ENCODE measurements at regions not wholly inside any gene's neighbourhood (a gene's known extent, or its start where the extent isn't known, plus 50 kb on each side); places are given as distances from the start of the nearest gene placed in this dataset.
A peak's percentile ranks its signal among the peaks of the same experiment; 100 is the strongest.
"Not testable (repeated sequence)": the region's sequence is repeated elsewhere in the genome, so short reads cannot be mapped to it uniquely, and the experiment has no call there.

- no peak for DNase-seq
These were observed 367.7 kb downstream of the KCNRG start for GRCh38 chr13:50382951-50383350.

DNA sequence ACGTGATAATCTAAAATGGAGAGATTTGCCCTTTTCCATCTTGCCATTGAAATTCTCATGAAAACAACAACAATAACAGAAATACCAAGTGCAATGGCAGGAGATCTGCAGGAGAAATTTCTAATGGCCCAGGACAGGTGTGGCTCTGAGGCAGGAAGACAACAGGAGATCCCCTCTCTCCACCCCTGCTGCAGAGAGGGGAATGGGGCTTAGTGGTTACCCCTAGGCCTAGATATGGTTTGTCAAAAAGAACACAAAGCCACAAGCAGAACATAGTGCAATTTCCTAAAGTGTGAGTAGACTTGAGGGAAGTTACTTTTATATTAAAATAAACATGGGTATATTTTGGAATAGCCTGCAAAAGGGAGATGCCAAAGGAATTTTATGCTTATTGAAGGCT, 369.5 kb downstream of the KCNRG start:
- no peak for DNase-seq

GRCh38 chr13:50386541-50387050, 371.4 kb downstream of the KCNRG start:
- DNase-seq: peak in 3 of 56 donors; percentile 13 to 35 (median 28)

- peak in 22 of 56 donors; percentile 3 to 53 (median 22) for DNase-seq
These were observed 371.9 kb downstream of the KCNRG start for GRCh38 chr13:50387051-50387581.

- DNase-seq: no peak
These were observed 373.2 kb downstream of the KCNRG start for GRCh38 chr13:50388481-50388880.

DNA sequence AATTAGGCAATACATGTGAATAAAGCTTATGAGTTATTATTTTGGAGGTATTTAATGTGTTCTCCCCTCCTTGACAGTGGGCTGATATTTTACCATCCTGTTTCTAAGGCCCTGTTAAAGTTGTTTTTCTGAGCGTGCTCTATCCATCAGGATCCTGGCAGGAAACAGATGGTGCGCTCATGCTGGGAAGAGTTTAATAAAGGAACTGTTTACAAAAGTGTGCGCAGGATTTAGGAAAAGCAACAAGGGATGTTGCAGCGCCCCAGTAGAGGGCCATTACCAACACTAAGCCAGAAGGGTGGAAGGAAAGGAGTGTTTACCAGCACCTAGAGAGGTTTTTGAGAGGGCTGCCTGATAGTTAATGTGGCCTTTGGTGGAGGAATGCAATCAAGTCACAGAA, 374.5 kb downstream of the KCNRG start:
- DNase-seq: no peak

DNA sequence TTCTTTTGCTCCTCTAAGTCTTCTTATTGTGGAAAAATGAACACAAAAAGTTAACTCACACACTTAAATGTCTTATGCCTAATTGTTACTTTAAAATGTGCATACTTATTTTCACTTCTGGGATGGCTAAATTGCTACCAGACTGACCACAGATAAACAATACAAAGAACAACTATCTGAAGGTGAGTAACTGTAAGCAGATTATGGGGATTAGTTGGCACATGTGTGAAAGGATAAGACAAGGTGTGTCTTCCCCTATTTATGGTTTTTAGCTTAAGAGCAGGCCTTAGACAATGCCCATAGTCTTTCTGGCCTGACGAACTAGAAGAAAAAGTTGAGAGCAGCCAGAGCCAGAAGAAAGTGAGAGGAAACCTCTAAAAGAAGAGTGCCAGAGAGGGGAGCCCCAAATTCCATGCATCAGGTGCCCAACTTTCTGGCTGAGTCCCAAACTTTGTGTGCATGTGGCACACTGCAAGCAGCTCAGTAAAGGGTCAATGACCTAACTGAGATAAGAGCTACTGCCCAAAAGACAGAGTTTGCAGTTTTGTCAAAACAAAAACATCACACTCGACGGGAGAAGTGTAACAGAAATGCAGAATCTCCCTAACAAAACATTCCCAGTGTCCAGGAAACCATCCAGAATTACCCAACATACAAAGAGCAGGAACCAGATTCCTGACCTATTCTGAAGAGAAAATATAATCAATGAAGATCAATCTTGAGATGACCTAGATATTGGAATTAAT, 375.4 kb downstream of the KCNRG start:
- DNase-seq: no peak

- no peak for DNase-seq
These were observed 377.7 kb downstream of the KCNRG start for GRCh38 chr13:50392977-50393376.

GRCh38 chr13:50393628-50394027, 378.4 kb downstream of the KCNRG start:
- DNase-seq: peak in 6 of 56 donors; percentile 3 to 25 (median 10)

- DNase-seq: no peak
These were observed 380.8 kb downstream of the KCNRG start for GRCh38 chr13:50396001-50396400.

- DNase-seq: not testable (repeated sequence)
These were observed 381.4 kb downstream of the KCNRG start for GRCh38 chr13:50396618-50397017.

DNA sequence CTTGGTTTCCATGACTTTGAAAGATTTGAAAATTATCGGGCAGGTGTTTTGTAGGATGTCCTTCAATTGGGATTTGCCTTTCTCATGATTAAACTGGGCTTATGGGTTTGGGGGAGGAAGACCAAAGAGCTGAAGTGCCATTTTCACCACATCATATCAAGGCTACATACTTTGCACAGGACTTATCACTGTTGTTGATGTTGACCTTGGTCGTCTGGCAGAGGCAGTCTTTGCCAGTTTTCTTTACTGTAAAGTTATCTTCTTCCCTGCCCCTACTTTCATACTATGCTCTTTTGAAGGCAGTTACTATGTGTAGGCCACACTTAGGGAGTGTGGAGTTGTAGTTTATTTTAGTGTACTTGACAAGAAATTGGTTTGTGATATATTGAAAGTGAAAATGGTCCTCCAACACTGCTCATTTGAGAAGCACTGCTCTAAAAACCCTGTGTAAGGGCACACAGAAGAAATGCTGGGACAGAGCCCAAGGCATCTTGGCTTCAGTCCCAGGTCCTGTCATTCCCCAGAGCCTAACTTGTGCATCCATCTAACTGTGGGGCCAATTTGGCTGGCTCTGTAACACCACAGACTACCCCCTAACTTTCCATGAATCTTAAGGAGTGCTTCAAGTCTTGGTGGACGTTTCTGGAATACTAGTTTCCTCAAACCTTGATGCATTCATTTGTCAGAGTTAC, 384.9 kb downstream of the KCNRG start:
- DNase-seq: peak in 53 of 56 donors; percentile 9 to 85 (median 53)

DNA sequence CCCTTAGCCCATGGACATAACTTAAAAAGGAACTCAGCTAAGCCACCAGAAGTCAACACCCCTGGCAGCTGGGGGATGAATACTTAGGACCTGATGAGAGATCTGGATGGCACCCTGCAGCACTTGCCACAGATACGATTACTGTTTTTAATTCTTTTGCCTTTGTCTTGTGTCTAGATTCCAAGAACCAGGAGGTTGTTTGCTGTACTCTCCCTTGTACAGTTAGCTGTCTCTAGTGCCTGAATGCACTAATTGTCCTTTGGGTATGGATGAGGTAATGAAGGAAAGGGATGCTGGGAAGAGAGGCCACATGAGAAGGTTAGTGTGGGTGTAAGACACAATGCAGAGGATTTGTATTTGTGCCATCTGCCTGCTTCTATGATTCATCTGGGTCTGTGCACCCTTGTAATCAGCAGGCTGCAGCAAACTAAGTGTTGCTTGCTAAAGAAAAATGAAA, 385.8 kb downstream of the KCNRG start:
- DNase-seq: peak in 43 of 56 donors; percentile 5 to 88 (median 62)

DNA sequence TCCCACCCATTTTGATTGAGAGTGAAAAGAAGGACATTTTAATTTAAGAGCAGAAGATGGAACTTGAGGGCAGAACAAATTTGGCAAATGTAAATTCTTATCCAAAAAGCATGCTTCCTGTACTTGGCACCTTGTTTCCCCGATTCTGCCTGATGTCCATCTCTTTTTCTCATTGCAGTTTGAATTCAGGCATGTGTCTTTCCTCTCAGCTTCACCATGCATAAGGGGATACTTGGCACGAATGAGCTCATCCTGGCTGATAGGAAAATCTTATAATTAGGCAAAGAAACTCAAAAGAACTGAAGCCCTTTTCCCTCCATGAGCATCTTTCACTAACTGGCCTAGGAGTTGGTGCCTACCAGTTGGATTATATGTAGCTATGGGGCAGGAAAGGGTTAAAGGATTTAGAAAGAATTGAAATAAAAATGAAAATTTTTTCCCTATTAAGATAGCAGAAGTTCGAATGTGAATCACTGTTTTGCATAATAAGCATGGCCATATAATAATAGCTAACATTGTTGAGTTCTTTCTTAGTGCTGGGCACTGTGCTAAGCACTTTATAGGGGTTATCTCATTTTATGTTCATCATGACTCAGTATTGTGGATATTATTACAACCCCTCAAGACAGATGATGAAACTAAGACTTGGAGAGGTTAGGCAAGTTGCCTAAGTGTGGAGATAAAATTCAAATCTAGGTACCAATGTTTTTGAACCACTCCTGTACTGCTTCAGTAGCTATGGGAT, 386.6 kb downstream of the KCNRG start:
- no peak for DNase-seq

DNA sequence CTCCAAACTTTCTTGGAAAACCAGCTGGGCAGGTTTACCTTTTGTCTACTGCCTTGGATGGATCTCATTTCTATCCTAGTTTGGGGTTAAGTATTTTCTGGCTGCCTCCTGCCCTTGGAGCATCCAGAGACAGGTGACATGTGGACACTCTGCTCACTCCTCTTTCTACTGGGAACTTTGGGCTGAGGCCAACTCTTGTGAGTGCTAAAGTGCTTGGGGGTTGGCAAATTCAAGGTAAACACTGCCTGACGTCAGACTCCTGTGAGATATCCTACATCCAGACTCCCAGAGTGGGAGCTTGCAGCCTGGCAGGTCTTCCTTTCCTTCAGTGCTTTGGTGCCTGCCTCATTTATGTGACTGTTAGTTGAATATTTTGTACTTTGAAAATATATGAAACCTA, 388.1 kb downstream of the KCNRG start:
- no peak for DNase-seq

DNA sequence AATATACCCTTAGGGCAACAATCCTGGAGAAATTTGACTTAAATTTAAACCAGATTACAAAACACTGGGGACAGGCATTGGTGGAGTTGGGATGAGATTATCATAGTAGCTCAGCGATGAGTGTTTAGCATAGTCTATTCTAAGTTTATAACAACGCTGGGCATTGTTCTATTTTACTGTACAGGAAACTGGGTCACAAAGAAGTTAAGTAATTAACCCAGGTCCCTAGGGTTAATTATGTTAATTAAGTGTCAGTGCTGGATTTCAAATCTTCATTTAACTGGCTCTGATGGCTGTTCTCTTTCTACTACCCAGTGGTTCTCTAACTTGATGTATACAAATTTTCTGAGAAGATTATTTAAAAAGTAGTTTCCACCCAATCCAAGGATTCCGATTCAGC, 388.9 kb downstream of the KCNRG start:
- DNase-seq: no peak

DNA sequence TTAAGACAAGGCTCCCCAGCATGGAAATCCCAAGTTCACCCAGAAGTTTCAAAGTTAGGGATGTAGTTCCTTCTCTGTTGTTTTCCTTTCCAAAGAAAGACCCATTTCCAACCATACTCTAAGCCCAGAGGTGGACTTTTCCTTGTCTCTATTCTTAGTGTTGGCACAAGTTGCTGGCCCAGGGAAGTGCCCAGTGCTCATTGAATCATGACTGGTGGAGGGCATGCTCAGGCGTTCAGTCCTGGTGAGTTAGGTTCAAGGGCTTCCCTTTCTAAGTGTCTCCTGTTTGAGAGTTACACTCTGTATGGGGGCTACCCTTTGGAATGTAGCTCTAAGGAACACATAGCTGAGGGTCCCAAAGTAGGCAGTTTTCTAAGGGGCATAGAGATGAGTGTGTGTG, 389.5 kb downstream of the KCNRG start:
- DNase-seq: no peak

- no peak for DNase-seq
These were observed 391.6 kb downstream of the KCNRG start for GRCh38 chr13:50406831-50407230.

DNA sequence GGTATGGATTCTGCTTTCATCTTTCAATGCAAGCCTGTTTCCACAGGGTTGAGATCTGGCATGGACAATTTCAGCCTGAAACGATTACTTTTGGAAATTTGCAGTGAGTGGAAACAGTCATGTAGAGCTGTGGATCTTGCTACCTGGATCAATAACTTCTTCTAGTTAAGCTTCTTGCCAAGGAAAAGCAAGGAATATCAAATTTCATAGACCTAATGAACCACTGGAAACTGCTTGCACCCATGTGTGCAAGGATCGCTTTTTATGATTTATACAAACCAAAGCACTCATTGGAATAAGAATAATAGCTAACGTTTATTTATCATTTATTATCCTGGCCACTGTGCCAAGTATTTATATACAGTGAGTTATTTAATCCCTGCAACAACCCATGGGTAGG, 392.8 kb downstream of the KCNRG start:
- no peak for DNase-seq

DNA sequence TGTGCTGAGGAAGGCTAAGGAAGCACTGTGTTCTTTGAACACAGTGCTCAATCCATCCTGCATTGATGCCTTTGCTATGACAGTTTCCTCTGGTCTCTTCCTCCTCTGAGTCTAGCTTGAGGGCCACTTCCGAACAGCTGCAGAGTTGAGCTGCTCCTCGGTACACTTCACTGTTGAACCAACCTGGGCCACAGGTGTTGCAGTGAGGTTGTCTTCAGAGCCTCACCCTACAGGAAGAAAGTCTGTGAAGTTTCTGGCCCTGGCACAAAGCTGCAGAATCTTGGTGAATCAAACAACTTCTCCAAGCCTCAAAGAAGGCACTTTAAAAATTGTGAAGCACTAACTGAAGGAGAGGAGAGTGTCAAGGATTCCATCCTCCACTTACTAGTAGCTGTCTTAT, 394.0 kb downstream of the KCNRG start:
- DNase-seq: no peak

GRCh38 chr13:50410921-50411746, 395.9 kb downstream of the KCNRG start:
- no peak for DNase-seq
